ELF-1 (cell line): ENCODE measurements at regions not wholly inside any gene's neighbourhood (a gene's known extent, or its start where the extent isn't known, plus 50 kb on each side); places are given as distances from the start of the nearest gene placed in this dataset.
A peak's percentile ranks its signal among the peaks of the same experiment; 100 is the strongest.
"Not testable (repeated sequence)": the region's sequence is repeated elsewhere in the genome, so short reads cannot be mapped to it uniquely, and the experiment has no call there.

Source experiments
- DNase-seq: peaks from one replicate; pipeline ENCODE4 v3.0.0-alpha.2; 2016; ENCODE audit warnings: low read depth, low spot score

- no peak for DNase-seq
Observed at GRCh38 chr10:23869996-23870395, 338.9 kb upstream of the KIAA1217 start.

- DNase-seq = no peak
Observed at GRCh38 chr10:23870651-23871610, 338.0 kb upstream of the KIAA1217 start.

GRCh38 chr10:23872290-23872689, 336.6 kb upstream of the KIAA1217 start:
- DNase-seq = no peak

- DNase-seq = peak; percentile 1
Observed at GRCh38 chr10:23877791-23878320, 331.1 kb upstream of the KIAA1217 start.

- no peak for DNase-seq
Observed at GRCh38 chr10:23884670-23885069, 324.3 kb upstream of the KIAA1217 start.

GRCh38 chr10:23885853-23886252, 323.1 kb upstream of the KIAA1217 start:
- no peak for DNase-seq

- DNase-seq = peak; percentile 36
Observed at GRCh38 chr10:23886355-23886754, 322.6 kb upstream of the KIAA1217 start.

- DNase-seq = peak; percentile 70
Observed at GRCh38 chr10:23891301-23891700, 317.6 kb upstream of the KIAA1217 start.

GRCh38 chr10:23892296-23892695, 316.6 kb upstream of the KIAA1217 start:
- no peak for DNase-seq

GRCh38 chr10:23897267-23897666, 311.7 kb upstream of the KIAA1217 start:
- no peak for DNase-seq

GRCh38 chr10:23897861-23898260, 311.1 kb upstream of the KIAA1217 start:
- no peak for DNase-seq

GRCh38 chr10:23899166-23899565, 309.8 kb upstream of the KIAA1217 start:
- no peak for DNase-seq

- no peak for DNase-seq
Observed at GRCh38 chr10:23910291-23910690, 298.6 kb upstream of the KIAA1217 start.

GRCh38 chr10:23912884-23913404, 296.0 kb upstream of the KIAA1217 start:
- peak; percentile 49 for DNase-seq

- no peak for DNase-seq
Observed at GRCh38 chr10:23914641-23915040, 294.3 kb upstream of the KIAA1217 start.

GRCh38 chr10:23917251-23917840, 291.6 kb upstream of the KIAA1217 start:
- DNase-seq = no peak

- no peak for DNase-seq
Observed at GRCh38 chr10:23918090-23918723, 290.7 kb upstream of the KIAA1217 start.

GRCh38 chr10:23918839-23919238, 290.1 kb upstream of the KIAA1217 start:
- DNase-seq = peak; percentile 12

- no peak for DNase-seq
Observed at GRCh38 chr10:23927576-23928325, 281.2 kb upstream of the KIAA1217 start.

- not testable (repeated sequence) for DNase-seq
Observed at GRCh38 chr10:23934023-23934422, 274.9 kb upstream of the KIAA1217 start.

- DNase-seq = no peak
Observed at GRCh38 chr10:23945845-23946244, 263.1 kb upstream of the KIAA1217 start.
